GM19395 (cell line): ENCODE measurements at regions not wholly inside any gene's neighbourhood (a gene's known extent, or its start where the extent isn't known, plus 50 kb on each side); places are given as distances from the start of the nearest gene placed in this dataset.
"Not testable (repeated sequence)": the region's sequence is repeated elsewhere in the genome, so short reads cannot be mapped to it uniquely, and the experiment has no call there.

Experiments used
- ATAC-seq: cut with Tn5 transposase; IDR thresholded peaks from one replicate; pipeline ENCODE4 v1.9.1; 2021; ENCODE audit warnings: mild to moderate bottlenecking, moderate library complexity; ENCODE audit not compliant: unreplicated experiment

GRCh38 chr6:167748458-167749379, 78.0 kb upstream of the AFDN start:
- ATAC-seq, result no peak

DNA sequence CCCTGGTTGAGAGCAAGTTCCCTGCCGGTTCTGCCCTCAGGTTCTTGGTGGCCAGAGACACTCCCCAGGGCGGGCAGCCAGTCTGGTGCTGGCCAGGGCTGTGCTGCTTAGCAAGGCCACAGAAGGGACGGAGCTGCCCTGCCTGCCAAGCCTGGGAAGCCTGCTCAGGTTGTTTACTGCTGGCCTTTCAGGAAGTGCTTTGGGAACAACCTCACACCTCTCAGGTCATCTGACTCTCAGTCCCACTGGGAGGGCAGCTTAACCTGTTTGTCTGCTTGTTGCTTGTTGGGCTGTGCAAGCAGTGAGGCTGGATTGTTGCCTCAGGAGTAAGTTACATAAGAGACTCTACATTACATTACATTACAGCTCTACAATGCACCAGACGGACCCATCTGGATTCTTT, 75.8 kb upstream of the AFDN start:
- ATAC-seq, result no peak

DNA sequence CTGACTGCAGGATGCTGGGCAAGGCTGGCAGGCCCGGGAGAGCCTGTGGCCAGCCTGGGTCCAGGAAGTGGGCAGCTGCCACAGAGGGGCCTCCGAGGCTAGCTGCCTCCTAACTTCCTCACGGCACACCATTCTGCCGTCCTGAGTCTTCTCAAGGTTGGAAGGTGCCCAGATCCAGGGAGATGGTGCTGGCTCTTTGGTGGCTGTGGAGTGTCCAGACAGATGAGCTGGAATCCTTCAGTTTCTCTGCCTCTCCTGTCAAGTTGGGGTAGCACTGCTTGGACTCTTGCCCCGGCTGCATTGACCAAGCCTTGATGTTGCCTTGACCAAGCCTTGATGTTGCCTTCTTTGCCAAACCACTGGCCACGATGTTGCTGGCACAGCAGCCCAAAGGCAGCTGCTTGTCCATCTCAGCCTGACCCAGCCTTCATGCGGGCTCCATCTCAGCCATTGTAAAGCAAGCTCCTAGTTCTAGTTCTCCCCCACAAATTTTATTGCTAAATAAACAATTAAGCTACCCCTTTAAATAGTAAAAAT, 75.1 kb upstream of the AFDN start:
- no peak for ATAC-seq

DNA sequence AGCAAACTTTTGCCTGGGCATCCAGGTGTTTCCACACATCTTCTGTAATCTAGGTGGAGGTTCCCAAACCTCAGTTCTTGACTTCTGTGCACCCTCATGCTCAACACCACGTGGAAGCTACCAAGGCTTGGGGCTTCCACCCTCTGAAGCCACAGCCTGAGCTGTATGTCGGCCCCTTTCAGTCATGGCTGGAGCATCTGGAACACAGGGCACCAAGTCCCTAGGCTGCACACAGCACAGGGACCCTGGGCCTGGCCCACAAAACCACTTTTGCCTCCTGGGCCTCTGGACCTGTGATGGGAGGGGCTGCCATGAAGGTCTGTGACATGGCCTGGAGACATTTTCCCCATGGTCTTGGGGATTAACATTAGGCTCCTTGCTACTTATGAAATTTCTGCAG, 73.4 kb upstream of the AFDN start:
- ATAC-seq, result not testable (repeated sequence)

GRCh38 chr6:167754691-167755090, 72.0 kb upstream of the AFDN start:
- no peak for ATAC-seq

- no peak for ATAC-seq
Measured at GRCh38 chr6:167755461-167755860, 71.2 kb upstream of the AFDN start.

DNA sequence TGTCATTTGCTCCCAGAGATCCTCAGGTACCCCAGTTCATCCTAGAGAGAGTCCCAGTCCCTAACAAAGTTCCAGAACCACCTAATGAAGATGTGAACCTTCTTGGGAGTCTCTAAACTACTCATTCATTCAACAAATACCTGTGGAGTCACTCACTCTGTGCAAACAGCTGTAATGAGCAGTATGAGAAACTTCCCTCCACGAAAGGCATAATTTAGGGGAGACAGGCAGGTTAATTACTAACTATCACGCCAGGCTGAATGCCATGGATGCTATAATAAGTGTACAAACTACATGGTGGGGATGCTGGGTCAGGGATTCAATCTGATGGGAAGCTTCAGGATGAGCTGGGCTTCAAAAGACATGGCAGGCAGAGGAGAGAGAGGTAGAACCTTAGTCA, 70.1 kb upstream of the AFDN start:
- no peak for ATAC-seq

- ATAC-seq, result no peak
Measured at GRCh38 chr6:167757249-167757648, 69.5 kb upstream of the AFDN start.

DNA sequence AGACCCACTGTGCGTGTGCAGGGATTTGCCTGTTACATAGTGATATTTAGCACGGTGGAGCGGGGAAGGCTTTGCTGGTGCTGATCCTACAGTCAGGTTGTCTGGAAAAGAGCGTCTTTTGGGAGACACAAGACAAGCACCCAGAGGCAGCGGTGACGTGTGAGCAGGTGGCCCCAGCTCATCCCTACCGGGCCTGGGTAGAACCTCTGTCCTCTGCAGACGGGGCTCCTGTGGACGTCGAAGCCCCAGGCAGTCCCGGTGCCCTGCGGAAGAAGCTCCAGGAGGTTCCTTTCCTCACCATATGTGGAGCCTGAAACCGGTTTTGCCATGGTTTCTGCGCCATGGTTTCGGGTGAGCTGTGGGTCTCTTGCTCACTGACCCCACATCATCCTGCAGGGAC, 68.9 kb upstream of the AFDN start:
- ATAC-seq, result no peak

GRCh38 chr6:167758309-167759023, 68.2 kb upstream of the AFDN start:
- ATAC-seq, result no peak

DNA sequence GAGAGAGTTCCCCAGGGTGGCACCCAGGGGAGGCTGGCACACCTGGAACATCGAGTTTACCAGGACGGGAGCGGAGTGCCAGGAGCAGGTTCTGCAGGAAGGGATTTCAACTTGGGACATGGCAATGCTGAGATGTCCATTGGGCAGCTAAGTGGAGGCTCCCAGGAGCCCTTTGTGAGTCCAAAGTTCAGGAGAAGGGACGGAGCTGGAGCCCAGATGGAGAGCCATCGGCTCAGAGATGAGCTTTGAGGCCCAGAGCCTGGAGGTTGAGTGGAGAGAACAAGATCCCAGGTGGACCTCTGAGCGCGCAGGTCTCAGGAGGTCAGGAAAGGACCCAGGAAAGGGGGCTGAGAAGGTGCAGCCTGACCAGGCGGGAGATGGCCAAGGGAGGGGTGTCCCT, 67.5 kb upstream of the AFDN start:
- ATAC-seq, result no peak

DNA sequence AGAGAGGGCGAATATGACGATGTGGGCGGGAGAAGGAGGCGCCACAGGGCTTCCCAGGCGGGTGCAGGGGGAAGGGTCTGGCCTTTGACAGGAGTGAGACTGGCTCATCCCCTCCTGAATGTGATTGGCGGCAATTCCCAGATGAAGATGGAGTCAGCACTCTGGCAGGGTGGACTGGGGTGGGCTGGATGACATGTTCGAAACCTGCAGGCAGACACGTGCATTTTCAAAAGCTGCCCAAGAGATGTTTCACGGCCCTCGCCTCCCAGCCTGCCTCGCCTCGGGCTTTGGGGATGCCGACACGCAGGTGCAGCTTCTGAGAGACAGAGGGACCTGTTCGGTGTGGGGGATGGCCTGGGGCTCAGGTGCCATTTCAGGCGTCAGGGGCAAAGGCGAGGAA, 66.8 kb upstream of the AFDN start:
- no peak for ATAC-seq

DNA sequence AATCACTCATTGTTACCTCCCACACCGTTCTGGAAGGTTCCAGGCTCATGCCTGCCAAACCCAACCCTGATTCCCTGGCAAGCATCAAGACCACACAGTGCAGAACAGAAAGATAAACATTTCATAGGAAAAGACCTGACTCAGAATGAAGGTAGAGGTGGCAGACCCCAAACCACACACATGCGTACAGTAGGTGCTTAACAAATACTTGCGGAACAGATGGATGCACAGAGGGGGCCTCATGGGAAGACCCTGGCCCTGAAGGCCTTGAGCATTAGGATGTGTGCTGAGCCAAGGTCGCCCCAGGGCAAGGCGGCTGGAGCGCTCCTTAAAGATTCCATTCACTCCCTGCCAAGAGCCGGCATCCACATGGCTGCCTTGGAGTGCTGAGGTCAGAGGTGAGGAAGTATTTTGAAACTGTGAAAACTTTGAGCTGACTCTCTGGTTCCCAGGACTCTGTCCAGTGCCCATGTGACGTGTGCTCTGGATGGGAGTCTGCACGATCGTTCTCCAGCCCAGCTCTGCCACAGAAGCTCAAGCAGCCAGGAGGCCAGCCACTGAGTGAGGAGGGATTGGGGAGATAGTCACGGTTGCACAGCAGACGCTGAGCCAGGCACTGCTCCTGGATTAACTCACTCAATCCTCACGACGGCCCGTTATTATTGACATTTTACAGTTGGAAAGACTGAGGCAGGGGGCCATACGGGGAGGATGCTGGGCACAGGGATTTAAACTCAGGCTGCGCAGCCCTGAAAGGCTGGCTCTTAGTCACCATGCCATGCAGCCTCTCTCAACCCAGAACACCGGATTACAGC, 65.5 kb upstream of the AFDN start:
- ATAC-seq, result no peak

GRCh38 chr6:167761794-167762258, 64.9 kb upstream of the AFDN start:
- no peak for ATAC-seq

GRCh38 chr6:167762259-167762962, 64.3 kb upstream of the AFDN start:
- ATAC-seq, result no peak

GRCh38 chr6:167763056-167763944, 63.4 kb upstream of the AFDN start:
- ATAC-seq, result no peak

- ATAC-seq, result no peak
Measured at GRCh38 chr6:167764215-167764614, 62.5 kb upstream of the AFDN start.

DNA sequence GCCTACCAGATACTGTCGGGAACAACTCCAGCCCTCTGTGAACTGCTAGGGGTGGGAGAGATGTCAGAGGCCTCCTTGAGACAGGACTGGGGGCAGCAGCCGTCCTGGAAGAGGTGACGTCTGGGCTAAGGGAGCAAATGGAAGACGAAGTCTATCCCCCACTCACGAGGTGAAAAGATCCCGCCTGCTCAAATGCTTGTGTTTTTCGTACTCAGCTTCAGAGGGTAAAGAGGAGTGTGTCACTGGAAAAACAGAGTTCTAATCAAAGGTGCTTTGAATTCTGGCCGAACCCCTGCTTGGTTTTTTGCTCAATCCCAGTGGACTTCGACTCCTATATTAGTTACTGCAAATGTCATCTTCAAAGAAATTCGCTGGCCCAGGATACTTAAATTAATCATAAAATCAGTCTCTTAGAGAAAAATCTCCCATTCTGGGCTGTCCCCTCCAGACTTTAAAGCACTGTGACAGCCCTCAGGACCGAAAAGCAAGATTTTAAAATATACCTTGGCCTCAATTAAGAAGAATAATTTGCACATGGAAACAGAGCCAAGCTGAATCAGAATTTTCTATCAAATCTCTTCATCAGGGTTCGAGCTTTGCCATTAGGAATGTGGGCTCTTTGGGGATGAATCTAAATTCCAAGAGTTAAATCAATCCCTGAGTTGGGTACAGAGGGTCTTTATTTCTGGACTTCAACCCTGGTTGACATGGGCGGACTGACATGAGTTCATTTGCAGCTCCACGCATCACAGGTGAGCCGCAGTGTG, 61.8 kb upstream of the AFDN start:
- no peak for ATAC-seq
